ENCODE measurements at regions not wholly inside any gene's neighbourhood (a gene's known extent, or its start where the extent isn't known, plus 50 kb on each side); places are given as distances from the start of the nearest gene placed in this dataset.

GRCh38 chr16:85170066-85170491, 57.8 kb upstream of the CIBAR2 start:
- no peak for TF ChIP-seq CTCF (IDR thresholded peaks at IDR 0.05)
- TF ChIP-seq EP300 (IDR thresholded peaks at IDR 0.05) = no peak
- no peak for TF ChIP-seq POLR2A (IDR thresholded peaks at IDR 0.05)
- TF ChIP-seq POLR2AphosphoS5 (IDR thresholded peaks at IDR 0.05) = no peak
